ENCODE measurements at regions not wholly inside any gene's neighbourhood (a gene's known extent, or its start where the extent isn't known, plus 50 kb on each side); places are given as distances from the start of the nearest gene placed in this dataset.

GRCh38 chr2:105646774-105647076, 98.0 kb upstream of the NCK2 start:
- TF ChIP-seq POLR2A (IDR thresholded peaks at IDR 0.05; ENCODE audit: low read length) (no peak), GATA1 (IDR thresholded peaks at IDR 0.05; ENCODE audit: low read depth, low read length) (no peak)

All from erythroblast (primary cell).